ENCODE measurements at regions not wholly inside any gene's neighbourhood (a gene's known extent, or its start where the extent isn't known, plus 50 kb on each side); places are given as distances from the start of the nearest gene placed in this dataset.

DNA sequence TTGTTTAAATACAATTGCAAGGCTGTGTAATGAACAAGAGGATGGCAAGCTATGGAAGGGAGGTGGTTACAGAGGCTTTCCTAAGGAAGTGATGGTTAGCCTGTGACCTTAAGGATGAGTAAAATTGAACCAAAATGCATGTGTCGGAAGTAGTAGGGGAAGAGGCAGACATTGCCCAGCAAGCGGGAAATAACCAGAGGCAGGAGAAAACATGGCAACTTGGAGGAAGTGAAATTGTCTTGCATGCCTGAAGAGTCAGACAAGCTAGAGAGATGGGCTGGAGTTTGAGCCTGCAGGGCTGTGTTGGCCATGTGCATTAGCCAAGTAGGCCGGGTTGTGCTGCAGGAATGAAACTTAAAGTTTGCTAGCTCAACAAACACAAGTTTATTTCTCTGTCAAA, 96.2 kb downstream of the BTG1 start:
- H3K4me2 ChIP-seq (ENCODE audit: low read length) = no peak overlapping the region

DNA sequence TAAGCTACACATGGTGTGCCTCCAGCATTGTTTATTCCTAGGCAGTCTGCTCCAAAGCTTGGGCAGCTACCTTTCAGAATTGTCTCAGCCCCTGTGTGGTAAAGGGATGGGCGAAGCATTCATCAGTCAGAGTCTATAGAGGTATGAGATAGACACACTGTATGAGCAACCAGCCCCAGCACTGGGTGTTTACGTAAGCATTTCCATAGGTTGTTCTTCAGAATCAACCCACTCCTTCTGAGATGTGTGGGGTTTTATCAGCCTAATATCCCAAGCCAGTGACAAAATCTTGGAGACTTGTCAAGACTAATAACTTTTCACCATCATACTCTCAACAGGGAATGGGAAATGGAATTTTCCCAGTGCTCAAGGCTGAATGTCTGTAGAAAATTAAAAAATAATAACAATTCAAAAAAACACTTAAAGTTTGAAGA, 98.2 kb downstream of the BTG1 start:
- Histone ChIP-seq H3K27ac (ENCODE audit: low read depth, low read length, poor library complexity, severe bottlenecking) (no peak overlapping the region), H2AFZ (ENCODE audit: low read length) (no peak overlapping the region), H3K4me2 (ENCODE audit: low read length) (no peak overlapping the region), H3K4me1 (ENCODE audit: insufficient read depth, low read length, severe bottlenecking) (no peaks in the 10 kb centered on the region), H3K79me2 (ENCODE audit: insufficient read depth, low read length) (no peaks in the 10 kb centered on the region), H3K9me2 (ENCODE audit: low read depth, low read length) (no peaks in the 10 kb centered on the region), H3K9me3 (ENCODE audit: low read length) (no peaks in the 10 kb centered on the region), H3K9ac (ENCODE audit: low read length) (no peak overlapping the region), H3F3A (ENCODE audit: insufficient read depth, low read length) (no peaks in the 10 kb centered on the region), H3K27me3 (ENCODE audit: insufficient read depth, low read length) (no peaks in the 10 kb centered on the region), H3K36me3 (ENCODE audit: insufficient read depth, low read length) (no peaks in the 10 kb centered on the region), H3K4me3 (ENCODE audit: low read depth, low read length, poor library complexity, severe bottlenecking) (no peak overlapping the region), H4K20me1 (ENCODE audit: insufficient read depth, low read length) (no peaks in the 10 kb centered on the region)
- TF ChIP-seq EZH2 (IDR thresholded peaks at IDR 0.05; ENCODE audit: borderline replicate concordance, low read length) = no peak
- TF ChIP-seq, protein P1, sequence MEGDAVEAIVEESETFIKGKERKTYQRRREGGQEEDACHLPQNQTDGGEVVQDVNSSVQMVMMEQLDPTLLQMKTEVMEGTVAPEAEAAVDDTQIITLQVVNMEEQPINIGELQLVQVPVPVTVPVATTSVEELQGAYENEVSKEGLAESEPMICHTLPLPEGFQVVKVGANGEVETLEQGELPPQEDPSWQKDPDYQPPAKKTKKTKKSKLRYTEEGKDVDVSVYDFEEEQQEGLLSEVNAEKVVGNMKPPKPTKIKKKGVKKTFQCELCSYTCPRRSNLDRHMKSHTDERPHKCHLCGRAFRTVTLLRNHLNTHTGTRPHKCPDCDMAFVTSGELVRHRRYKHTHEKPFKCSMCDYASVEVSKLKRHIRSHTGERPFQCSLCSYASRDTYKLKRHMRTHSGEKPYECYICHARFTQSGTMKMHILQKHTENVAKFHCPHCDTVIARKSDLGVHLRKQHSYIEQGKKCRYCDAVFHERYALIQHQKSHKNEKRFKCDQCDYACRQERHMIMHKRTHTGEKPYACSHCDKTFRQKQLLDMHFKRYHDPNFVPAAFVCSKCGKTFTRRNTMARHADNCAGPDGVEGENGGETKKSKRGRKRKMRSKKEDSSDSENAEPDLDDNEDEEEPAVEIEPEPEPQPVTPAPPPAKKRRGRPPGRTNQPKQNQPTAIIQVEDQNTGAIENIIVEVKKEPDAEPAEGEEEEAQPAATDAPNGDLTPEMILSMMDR (IDR thresholded peaks at IDR 0.05; ENCODE audit: low read length) = no peak

More for the DNA sequence above, 96.2 kb downstream of the BTG1 start:
- no peak overlapping the region for H3K9ac ChIP-seq (ENCODE audit: low read length)
- H3F3A ChIP-seq (ENCODE audit: insufficient read depth, low read length) = no peaks in the 10 kb centered on the region
- H3K36me3 ChIP-seq (ENCODE audit: insufficient read depth, low read length) = no peaks in the 10 kb centered on the region
- H2AFZ ChIP-seq (ENCODE audit: low read length) = no peak overlapping the region
- no peaks in the 10 kb centered on the region for H3K4me1 ChIP-seq (ENCODE audit: insufficient read depth, low read length, severe bottlenecking)
- no peak overlapping the region for H3K4me3 ChIP-seq (ENCODE audit: low read depth, low read length, poor library complexity, severe bottlenecking)
- H3K27ac ChIP-seq (ENCODE audit: low read depth, low read length, poor library complexity, severe bottlenecking) = no peak overlapping the region
- H3K79me2 ChIP-seq (ENCODE audit: insufficient read depth, low read length) = no peaks in the 10 kb centered on the region
- H4K20me1 ChIP-seq (ENCODE audit: insufficient read depth, low read length) = no peaks in the 10 kb centered on the region
- no peaks in the 10 kb centered on the region for H3K9me3 ChIP-seq (ENCODE audit: low read length)
- no peaks in the 10 kb centered on the region for H3K27me3 ChIP-seq (ENCODE audit: insufficient read depth, low read length)
- no peaks in the 10 kb centered on the region for H3K9me2 ChIP-seq (ENCODE audit: low read depth, low read length)
- TF ChIP-seq, protein P1 (IDR thresholded peaks at IDR 0.05; ENCODE audit: low read length) = no peak
- TF ChIP-seq EZH2 (IDR thresholded peaks at IDR 0.05; ENCODE audit: borderline replicate concordance, low read length) = no peak

DNA sequence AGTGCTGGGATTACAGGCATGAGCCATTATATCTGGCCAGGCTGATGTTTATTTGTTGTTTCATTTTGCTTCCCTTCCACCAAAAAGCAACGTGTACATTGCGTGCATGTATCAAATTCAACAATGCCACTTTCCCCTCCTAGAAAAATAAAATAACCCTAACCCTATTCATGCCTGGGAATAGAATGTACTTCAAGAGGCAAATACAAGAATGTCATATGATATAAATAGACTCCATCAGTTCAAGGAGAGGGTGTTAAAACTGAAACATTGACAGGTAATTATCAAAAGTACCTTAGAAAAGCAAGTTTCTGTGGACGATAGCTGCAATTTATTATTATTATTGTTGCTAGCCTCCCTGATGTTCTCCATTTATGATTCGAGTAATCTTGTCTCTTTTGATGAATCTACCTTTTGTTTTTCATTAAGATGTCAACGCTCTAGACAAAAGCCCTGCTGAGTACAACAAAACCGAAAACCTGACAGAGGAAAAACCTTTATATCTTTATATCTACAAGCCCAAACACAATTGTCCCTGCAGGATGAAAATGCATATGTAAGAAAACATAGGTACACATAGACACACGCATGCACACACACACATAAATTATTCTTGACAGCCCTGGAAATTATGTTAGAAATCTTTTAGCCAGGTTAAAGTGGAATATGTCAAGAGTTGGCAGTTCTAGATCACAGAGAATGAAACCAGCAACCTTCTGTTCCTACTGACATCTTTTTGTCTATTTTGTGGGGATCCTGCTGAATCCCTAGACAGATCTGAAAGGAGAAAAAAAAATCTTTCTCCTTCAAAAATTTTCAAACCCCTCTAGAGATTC, 98.9 kb downstream of the BTG1 start:
- no peaks in the 10 kb centered on the region for H3K9me2 ChIP-seq (ENCODE audit: low read depth, low read length)
- H3K79me2 ChIP-seq (ENCODE audit: insufficient read depth, low read length) = no peaks in the 10 kb centered on the region
- H3K9ac ChIP-seq (ENCODE audit: low read length) = no peak overlapping the region
- H3K27me3 ChIP-seq (ENCODE audit: insufficient read depth, low read length) = no peaks in the 10 kb centered on the region
- no peaks in the 10 kb centered on the region for H3K4me1 ChIP-seq (ENCODE audit: insufficient read depth, low read length, severe bottlenecking)
- no peak overlapping the region for H3K4me2 ChIP-seq (ENCODE audit: low read length)
- no peaks in the 10 kb centered on the region for H3F3A ChIP-seq (ENCODE audit: insufficient read depth, low read length)
- H3K4me3 ChIP-seq (ENCODE audit: low read depth, low read length, poor library complexity, severe bottlenecking) = no peak overlapping the region
- TF ChIP-seq, protein P1 (IDR thresholded peaks at IDR 0.05; ENCODE audit: low read length) = no peak
- no peak for TF ChIP-seq EZH2 (IDR thresholded peaks at IDR 0.05; ENCODE audit: borderline replicate concordance, low read length)
- H4K20me1 ChIP-seq (ENCODE audit: insufficient read depth, low read length) = no peaks in the 10 kb centered on the region
- H2AFZ ChIP-seq (ENCODE audit: low read length) = no peak overlapping the region
- H3K36me3 ChIP-seq (ENCODE audit: insufficient read depth, low read length) = no peaks in the 10 kb centered on the region
- H3K27ac ChIP-seq (ENCODE audit: low read depth, low read length, poor library complexity, severe bottlenecking) = no peak overlapping the region
- H3K9me3 ChIP-seq (ENCODE audit: low read length) = no peaks in the 10 kb centered on the region
